T47D (cell line): ENCODE measurements at regions not wholly inside any gene's neighbourhood (a gene's known extent, or its start where the extent isn't known, plus 50 kb on each side); places are given as distances from the start of the nearest gene placed in this dataset.

Source experiments
- DNase-seq, 2 experiments: peaks; one replicate each; pipeline versions ENCODE4 v3.0.0 to v3.0.0-alpha.2; 2011 to 2012; ENCODE audit warnings: low read depth in 1 of 2, low spot score in 1 of 2
- JUND ChIP-seq: IDR thresholded peaks from 2 replicates; pipeline ENCODE4 v1.6.1; 2012; ENCODE audit warnings: low read depth
- in situ Hi-C: cut with HindIII; loops from 2 replicates; pipeline ENCODE4 v1.10.0; 2016; ENCODE audit warnings: low sequenced_read_pairs, low pct_unique_long_range_greater_than_20kb

DNA sequence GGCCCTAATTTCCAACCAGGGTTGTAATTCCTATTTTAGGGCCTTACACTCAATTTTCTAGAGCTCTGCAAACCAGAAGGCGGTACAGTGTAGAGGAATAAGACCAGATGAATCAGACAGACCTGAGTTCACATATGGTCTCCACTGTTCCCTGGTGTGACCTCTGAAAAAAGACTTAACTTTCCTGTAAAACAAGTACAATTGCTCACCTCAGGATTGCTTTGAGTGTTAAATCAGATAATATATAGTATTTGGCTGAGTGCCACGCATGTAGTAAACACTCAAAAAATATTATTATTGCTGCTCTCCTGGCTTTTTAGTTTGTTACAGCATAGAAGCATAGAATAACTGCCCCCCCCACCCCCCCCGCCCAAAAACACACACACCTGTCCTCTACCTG is 51.0 kb upstream of the STT3B start:
- TF ChIP-seq JUND, result no peak
- in situ Hi-C loops, result no loop called here
- DNase-seq, result peak; percentile 10 to 78

DNA sequence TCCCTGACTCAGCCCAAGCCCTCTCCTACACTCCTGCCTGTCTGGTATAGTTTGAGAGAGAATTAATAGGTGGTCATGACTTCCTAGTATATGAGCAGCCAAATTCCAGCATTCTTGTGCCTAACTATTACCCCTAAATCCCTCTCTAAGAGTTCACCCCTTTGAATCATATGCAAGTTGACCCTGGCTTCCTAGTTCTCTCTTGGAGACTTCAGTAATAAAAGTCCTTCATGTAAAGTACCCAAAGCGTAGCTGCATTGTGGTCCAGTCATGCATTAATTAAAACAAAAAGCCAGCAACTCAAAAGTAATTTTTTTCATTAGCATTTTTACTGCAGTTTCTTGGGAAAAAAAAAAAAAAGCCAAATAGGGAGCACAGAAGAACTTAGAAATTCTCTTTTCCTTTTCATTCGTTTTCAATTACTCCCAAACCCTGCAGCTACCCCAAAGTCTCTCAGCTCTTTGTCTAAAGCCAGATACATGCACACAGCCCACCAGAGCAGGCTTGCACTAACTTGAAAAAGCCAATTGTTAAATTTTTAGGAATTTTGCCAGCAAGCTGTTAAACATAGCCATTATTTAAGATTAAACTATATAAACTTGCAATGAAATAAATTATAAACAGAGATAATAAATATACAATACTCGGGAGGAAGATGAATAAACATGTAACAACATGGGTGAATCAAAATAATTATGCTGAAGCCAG is 50.1 kb upstream of the STT3B start:
- TF ChIP-seq JUND, result no peak
- in situ Hi-C loops, result no loop called here
- no peak for DNase-seq
